ENCODE measurements at regions not wholly inside any gene's neighbourhood (a gene's known extent, or its start where the extent isn't known, plus 50 kb on each side); places are given as distances from the start of the nearest gene placed in this dataset.
A peak's percentile ranks its signal among the peaks of the same experiment; 100 is the strongest.

- no peaks in the 10 kb centered on the region for H3K27me3 ChIP-seq (ENCODE audit: insufficient read depth in 3 of 3, low read length in 2 of 3)
- no peak overlapping the region for H3K27ac ChIP-seq
- DNase-seq, result no peak
- no peak overlapping the region for H3K4me3 ChIP-seq
- intact Hi-C loops (cut with DNase I), result no loop called here
- no peak for TF ChIP-seq CTCF (IDR thresholded peaks at IDR 0.05)
- no peak for ATAC-seq
- H3K9me3 ChIP-seq, result no peaks in the 10 kb centered on the region
- H3K4me1 ChIP-seq, result no peaks in the 10 kb centered on the region
- no peaks in the 10 kb centered on the region for H3K36me3 ChIP-seq (ENCODE audit: insufficient read depth in 1 of 2, low read depth in 1 of 2)
- 83 to 89% (median 88%) methylated on average over 4 of the region's 4 CpGs for WGBS, 3 donors
Observed at GRCh38 chr2:146984014-146984413, 860.8 kb upstream of the ACVR2A start.

GRCh38 chr2:146982393-146982846, 862.4 kb upstream of the ACVR2A start:
- Histone ChIP-seq H3K4me1 (no peaks in the 10 kb centered on the region), H3K9me3 (no peaks in the 10 kb centered on the region), H3K27me3 (ENCODE audit: insufficient read depth in 3 of 3, low read length in 2 of 3) (no peaks in the 10 kb centered on the region), H3K36me3 (ENCODE audit: insufficient read depth in 1 of 2, low read depth in 1 of 2) (no peaks in the 10 kb centered on the region), H3K27ac (peak overlapping the region; percentile 13), H3K4me3 (no peak overlapping the region)
- peak; percentile 40 to 64 for DNase-seq
- no peak for TF ChIP-seq CTCF (IDR thresholded peaks at IDR 0.05)
- ATAC-seq, result peak; percentile 44 to 74 (median 60)
- intact Hi-C loops (cut with DNase I), result no loop called here
- 61 to 67% (median 63%) methylated on average over 2 of the region's 2 CpGs for WGBS, 3 donors

GRCh38 chr2:146981921-146982320, 862.9 kb upstream of the ACVR2A start:
- Histone ChIP-seq H3K27me3 (ENCODE audit: insufficient read depth in 3 of 3, low read length in 2 of 3) (no peaks in the 10 kb centered on the region), H3K27ac (no peak overlapping the region), H3K9me3 (no peaks in the 10 kb centered on the region), H3K36me3 (ENCODE audit: insufficient read depth in 1 of 2, low read depth in 1 of 2) (no peaks in the 10 kb centered on the region), H3K4me1 (no peaks in the 10 kb centered on the region), H3K4me3 (no peak overlapping the region)
- intact Hi-C loops (cut with DNase I), result no loop called here
- ATAC-seq (no peak), DNase-seq (no peak)
- no peak for TF ChIP-seq CTCF (IDR thresholded peaks at IDR 0.05)

- Histone ChIP-seq H3K4me3 (no peak overlapping the region), H3K9me3 (no peaks in the 10 kb centered on the region), H3K36me3 (ENCODE audit: insufficient read depth in 1 of 2, low read depth in 1 of 2) (no peaks in the 10 kb centered on the region), H3K4me1 (no peaks in the 10 kb centered on the region), H3K27ac (no peak overlapping the region), H3K27me3 (ENCODE audit: insufficient read depth in 3 of 3, low read length in 2 of 3) (no peaks in the 10 kb centered on the region)
- ATAC-seq, result no peak
- no peak for TF ChIP-seq CTCF (IDR thresholded peaks at IDR 0.05)
- intact Hi-C loops (cut with DNase I), result no loop called here
- no peak for DNase-seq
Observed at GRCh38 chr2:146979746-146980145, 865.1 kb upstream of the ACVR2A start.

Measured in psoas muscle (tissue), 7 donors.